Endothelial cell of umbilical vein (primary cell): ENCODE measurements at regions not wholly inside any gene's neighbourhood (a gene's known extent, or its start where the extent isn't known, plus 50 kb on each side); places are given as distances from the start of the nearest gene placed in this dataset.

ENCODE experiments used
- BruUV-seq: library from RNA; stranded (reverse); fragments of 400-500 nt; replicated peaks from 2 replicates; lab custom pipeline; 2021; lab: Mats Ljungman, UMichigan
- CTCF ChIA-PET: fragments of 300-600, 350-600 bp; sonication (Branson Sonifier 250); formaldehyde crosslinking; loops from one replicate; lab custom pipeline; 2021; ENCODE audit warnings: antibody characterized with exemption, inconsistent platforms; lab: Charles Lee
- POLR2A ChIA-PET: fragments of 300-600, 350-600 bp; sonication (Branson Sonifier 250); formaldehyde crosslinking; loops from one replicate; lab custom pipeline; 2021; ENCODE audit warnings: antibody characterized with exemption, inconsistent platforms; lab: Charles Lee
- DNase-seq: peaks from one replicate; pipeline ENCODE4 v3.0.0-alpha.2; 2011; ENCODE audit warnings: low read depth, low spot score
- FAIRE-seq: peaks from 2 replicates; lab custom pipeline; 2011; peaks lifted over from hg19 to GRCh38; lab: Jason Lieb, UNC
- H2AFZ ChIP-seq: 2 replicates; pipeline ENCODE4 v1.6.0; 2012; ENCODE audit warnings: low read depth, low read length, control low read depth, inconsistent platforms
- H3K27ac ChIP-seq: 2 replicates; pipeline ENCODE4 v1.5.1; 2011; ENCODE audit warnings: low read depth, mild to moderate bottlenecking, control low read depth, low read length, moderate library complexity; ENCODE audit not compliant: insufficient read depth
- H3K27me3 ChIP-seq, 2 experiments: 2 replicates each; pipeline versions ENCODE4 v1.6.0 to v1.6.1; 2011; ENCODE audit warnings: low read length in 2 of 2, mixed read lengths in 1 of 2; ENCODE audit not compliant: control insufficient read depth in 2 of 2, insufficient read depth in 2 of 2
- H3K36me3 ChIP-seq, 2 experiments: 2 replicates in 1 of 2; 3 replicates in 1 of 2; pipeline ENCODE4 v1.5.1; 2011; ENCODE audit warnings: low read length in 2 of 2, mild to moderate bottlenecking in 1 of 2, moderate library complexity in 1 of 2; ENCODE audit not compliant: control insufficient read depth in 2 of 2, insufficient read depth in 2 of 2; ENCODE audit errors: extremely low read depth in 1 of 2
- H3K4me1 ChIP-seq: 3 replicates; pipeline ENCODE4 v1.5.1; 2011; ENCODE audit warnings: mild to moderate bottlenecking, low read length; ENCODE audit not compliant: control insufficient read depth, insufficient read depth; ENCODE audit errors: extremely low read depth
- H3K4me2 ChIP-seq: 2 replicates; pipeline ENCODE4 v1.6.1; 2011; ENCODE audit warnings: low read length, control low read depth, mixed read lengths; ENCODE audit not compliant: insufficient read depth
- H3K4me3 ChIP-seq, 3 experiments: fragments of 200-600 bp in 1 of 3; sonication (generic), shearing (Covaris generic) in 1 of 3; replicated peaks in 1 of 3; 2 replicates each; pipeline ENCODE4 v1.5.1; 2011 to 2016; ENCODE audit warnings: control low read depth in 3 of 3, low read length in 3 of 3, mild to moderate bottlenecking in 2 of 3, inconsistent platforms in 1 of 3, low read depth in 1 of 3, moderate library complexity in 1 of 3; ENCODE audit not compliant: insufficient read depth in 1 of 3
- H3K79me2 ChIP-seq: 2 replicates; pipeline ENCODE4 v1.6.0; 2012; ENCODE audit warnings: low read length, inconsistent platforms; ENCODE audit not compliant: control insufficient read depth, insufficient read depth
- H3K9ac ChIP-seq: replicated peaks from 2 replicates; pipeline ENCODE3; 2011; ENCODE audit warnings: low read length, control low read depth; ENCODE audit not compliant: insufficient read depth; ENCODE audit errors: extremely low read depth
- H3K9me1 ChIP-seq: replicated peaks from 3 replicates; pipeline ENCODE4 v1.6.0; 2011; ENCODE audit warnings: mild to moderate bottlenecking, low read length; ENCODE audit not compliant: control insufficient read depth, insufficient read depth; ENCODE audit errors: extremely low read depth
- H3K9me3 ChIP-seq: replicated peaks from 2 replicates; pipeline ENCODE4 v1.5.1; 2012; ENCODE audit warnings: low read length, inconsistent platforms; ENCODE audit not compliant: control insufficient read depth, insufficient read depth
- H4K20me1 ChIP-seq: replicated peaks from 2 replicates; pipeline ENCODE3; 2011; ENCODE audit warnings: mild to moderate bottlenecking, low read length; ENCODE audit not compliant: control insufficient read depth, insufficient read depth; ENCODE audit errors: extremely low read depth
- CTCF ChIP-seq, 2 donors: IDR thresholded peaks; 1 replicate in 1 of 2; 2 replicates in 1 of 2; pipeline ENCODE4 v1.5.1; 2011; ENCODE audit warnings: low read length in 2 of 2, mild to moderate bottlenecking in 2 of 2, moderate library complexity in 2 of 2, control low read depth in 1 of 2, inconsistent platforms in 1 of 2, low read depth in 1 of 2; ENCODE audit not compliant: insufficient read depth in 1 of 2; ENCODE audit errors: extremely low read depth in 1 of 2
- FOS ChIP-seq: IDR thresholded peaks from 2 replicates; pipeline ENCODE4 v1.6.1; 2011; ENCODE audit warnings: mild to moderate bottlenecking, low read length, moderate library complexity, borderline replicate concordance; ENCODE audit not compliant: insufficient read depth
- GATA2 ChIP-seq: IDR thresholded peaks from 2 replicates; pipeline ENCODE4 v1.7.0; 2011; ENCODE audit warnings: low read depth, mild to moderate bottlenecking, moderate library complexity, mixed read lengths, low read length; ENCODE audit not compliant: insufficient read length, insufficient read depth
- JUN ChIP-seq: IDR thresholded peaks from 2 replicates; pipeline ENCODE4 v1.6.1; 2011; ENCODE audit warnings: borderline replicate concordance, low read depth; ENCODE audit not compliant: insufficient read length, insufficient read depth
- MYC ChIP-seq: IDR thresholded peaks from one replicate; pipeline ENCODE4 v1.6.1; 2011; ENCODE audit warnings: mild to moderate bottlenecking, low read depth, low read length
- POLR2A ChIP-seq: IDR thresholded peaks from 2 replicates; pipeline ENCODE4 v1.6.1; 2012; ENCODE audit warnings: low read depth, mild to moderate bottlenecking, control low read depth, low read length
- dilution Hi-C: fragments of 300-500 bp; cut with MboI; formaldehyde crosslinking; loops from one replicate; pipeline ENCODE4 v1.15.0; 2019; ENCODE audit warnings: low sequenced_read_pairs; ENCODE audit not compliant: extremely low pct_ligation_motif_present
- intact Hi-C: fragments of 100-400 bp; cut with micrococcal nuclease; formaldehyde crosslinking; loops from one replicate; pipeline ENCODE4 v1.10.0; 2022

- intact Hi-C loops = no loop called here
- H3K9me1 ChIP-seq = no peaks in the 10 kb centered on the region
- no TSS peak for BruUV-seq
These were observed 140.9 kb upstream of the IQSEC1 start for GRCh38 chr3:13213911-13214846.

More at GRCh38 chr3:13213911-13214846, 140.9 kb upstream of the IQSEC1 start:
- DNase-seq (no peak), FAIRE-seq (no peak)
- no peaks in the 10 kb centered on the region for H3K9me3 ChIP-seq
- ChIA-PET POLR2A (no interaction called here), CTCF (no interaction called here)
- dilution Hi-C loops = no loop called here
- no peak overlapping the region for H2AFZ ChIP-seq
- no peak overlapping the region for H3K9ac ChIP-seq
- H3K36me3 ChIP-seq = no peaks in the 10 kb centered on the region
- no peak overlapping the region for H3K4me2 ChIP-seq
- TF ChIP-seq POLR2A = no peak
- no peak for TF ChIP-seq FOS
- TF ChIP-seq GATA2 = no peak
- TF ChIP-seq CTCF (IDR thresholded peaks at IDR 0.05; ENCODE audit: extremely low read depth in 1 of 2, insufficient read depth in 1 of 2, low read depth in 1 of 2, low read length in 2 of 2) = no peak
- TF ChIP-seq JUN = no peak
- TF ChIP-seq MYC = no peak
- H3K4me1 ChIP-seq = no peaks in the 10 kb centered on the region
- no peak overlapping the region for H3K27ac ChIP-seq
- H3K4me3 ChIP-seq = no peak overlapping the region
- no peaks in the 10 kb centered on the region for H3K27me3 ChIP-seq
- H3K79me2 ChIP-seq = no peaks in the 10 kb centered on the region
- H4K20me1 ChIP-seq = no peaks in the 10 kb centered on the region
